T-helper 2 cell treated with Interferon-gamma antibody and Interleukin-4, amounts not matched to agents 5 μg/mL and 100 μg/mL, for 36 hours (primary cell): ENCODE measurements at regions not wholly inside any gene's neighbourhood (a gene's known extent, or its start where the extent isn't known, plus 50 kb on each side); places are given as distances from the start of the nearest gene placed in this dataset.
"Not testable (repeated sequence)": the region's sequence is repeated elsewhere in the genome, so short reads cannot be mapped to it uniquely, and the experiment has no call there.

Experiments
- DNase-seq: peaks from one replicate; pipeline ENCODE4 v3.0.0; 2021; ENCODE audit warnings: low spot score
- H3K27ac Mint-ChIP-seq: one replicate; pipeline ENCODE4 v1.8.0; 2021; ENCODE audit warnings: mild to moderate bottlenecking, mixed read lengths
- H3K27me3 Mint-ChIP-seq: one replicate; pipeline ENCODE4 v1.8.0; 2021; ENCODE audit warnings: low read depth, mixed read lengths
- H3K36me3 Mint-ChIP-seq: one replicate; pipeline ENCODE4 v1.8.0; 2021; ENCODE audit warnings: low read depth, mixed read lengths
- H3K4me1 Mint-ChIP-seq: one replicate; pipeline ENCODE4 v1.8.0; 2021; ENCODE audit warnings: low read depth, mixed read lengths
- H3K4me3 Mint-ChIP-seq: one replicate; pipeline ENCODE4 v1.8.0; 2022; ENCODE audit warnings: mild to moderate bottlenecking, moderate library complexity, mixed read lengths
- H3K9me3 Mint-ChIP-seq: one replicate; pipeline ENCODE4 v1.8.0; 2021; ENCODE audit warnings: mixed read lengths

GRCh38 chr2:31660812-31661335, 80.1 kb upstream of the SRD5A2 start:
- no peak overlapping the region for H3K27ac Mint-ChIP-seq
- no peaks in the 10 kb centered on the region for H3K4me1 Mint-ChIP-seq
- DNase-seq: no peak
- H3K9me3 Mint-ChIP-seq: no peaks in the 10 kb centered on the region
- H3K36me3 Mint-ChIP-seq: no peaks in the 10 kb centered on the region
- no peak overlapping the region for H3K4me3 Mint-ChIP-seq
- H3K27me3 Mint-ChIP-seq: no peaks in the 10 kb centered on the region

GRCh38 chr2:31660165-31660564, 79.4 kb upstream of the SRD5A2 start:
- H3K27me3 Mint-ChIP-seq: no peaks in the 10 kb centered on the region
- no peak for DNase-seq
- no peak overlapping the region for H3K27ac Mint-ChIP-seq
- no peaks in the 10 kb centered on the region for H3K4me1 Mint-ChIP-seq
- no peak overlapping the region for H3K4me3 Mint-ChIP-seq
- H3K9me3 Mint-ChIP-seq: no peaks in the 10 kb centered on the region
- H3K36me3 Mint-ChIP-seq: no peaks in the 10 kb centered on the region

GRCh38 chr2:31654241-31654640, 73.5 kb upstream of the SRD5A2 start:
- H3K4me1 Mint-ChIP-seq: no peaks in the 10 kb centered on the region
- no peaks in the 10 kb centered on the region for H3K27me3 Mint-ChIP-seq
- no peaks in the 10 kb centered on the region for H3K36me3 Mint-ChIP-seq
- no peaks in the 10 kb centered on the region for H3K9me3 Mint-ChIP-seq
- DNase-seq: no peak
- H3K4me3 Mint-ChIP-seq: no peak overlapping the region
- H3K27ac Mint-ChIP-seq: no peak overlapping the region

GRCh38 chr2:31651736-31652135, 71.0 kb upstream of the SRD5A2 start:
- no peak overlapping the region for H3K27ac Mint-ChIP-seq
- no peak overlapping the region for H3K4me3 Mint-ChIP-seq
- H3K27me3 Mint-ChIP-seq: no peaks in the 10 kb centered on the region
- no peak for DNase-seq
- no peaks in the 10 kb centered on the region for H3K9me3 Mint-ChIP-seq
- H3K4me1 Mint-ChIP-seq: no peaks in the 10 kb centered on the region
- H3K36me3 Mint-ChIP-seq: no peaks in the 10 kb centered on the region

GRCh38 chr2:31651267-31651666, 70.5 kb upstream of the SRD5A2 start:
- no peak overlapping the region for H3K27ac Mint-ChIP-seq
- H3K27me3 Mint-ChIP-seq: no peaks in the 10 kb centered on the region
- DNase-seq: no peak
- no peaks in the 10 kb centered on the region for H3K9me3 Mint-ChIP-seq
- H3K4me3 Mint-ChIP-seq: no peak overlapping the region
- no peaks in the 10 kb centered on the region for H3K4me1 Mint-ChIP-seq
- H3K36me3 Mint-ChIP-seq: no peaks in the 10 kb centered on the region

GRCh38 chr2:31644551-31644950, 63.8 kb upstream of the SRD5A2 start:
- Mint-ChIP-seq H3K4me1 (no peaks in the 10 kb centered on the region), H3K27ac (no peak overlapping the region), H3K9me3 (no peaks in the 10 kb centered on the region), H3K4me3 (no peak overlapping the region), H3K36me3 (no peaks in the 10 kb centered on the region), H3K27me3 (peaks cover 2% of the 10 kb centered on the region)
- no peak for DNase-seq

GRCh38 chr2:31642707-31643106, 62.0 kb upstream of the SRD5A2 start:
- Mint-ChIP-seq H3K9me3 (no peaks in the 10 kb centered on the region), H3K27ac (no peak overlapping the region), H3K36me3 (no peaks in the 10 kb centered on the region), H3K4me1 (no peaks in the 10 kb centered on the region), H3K4me3 (no peak overlapping the region), H3K27me3 (peaks cover 2% of the 10 kb centered on the region)
- DNase-seq: no peak

GRCh38 chr2:31632201-31632600, 51.5 kb upstream of the SRD5A2 start:
- not testable (repeated sequence) for H3K4me1 Mint-ChIP-seq, DNase-seq, H3K4me3 Mint-ChIP-seq, H3K27ac Mint-ChIP-seq, H3K9me3 Mint-ChIP-seq, H3K36me3 Mint-ChIP-seq, H3K27me3 Mint-ChIP-seq
